Posterior vena cava (tissue), 2 donors: ENCODE measurements at regions not wholly inside any gene's neighbourhood (a gene's known extent, or its start where the extent isn't known, plus 50 kb on each side); places are given as distances from the start of the nearest gene placed in this dataset.
"Not testable (repeated sequence)": the region's sequence is repeated elsewhere in the genome, so short reads cannot be mapped to it uniquely, and the experiment has no call there.

Experiments used
- DNase-seq: peaks from one replicate; pipeline ENCODE4 v3.0.0-alpha.2; 2020; ENCODE audit warnings: low spot score
- intact Hi-C, 2 donors: fragments of 100-400 bp; cut with DNase I; formaldehyde crosslinking; loops; one replicate each; pipeline versions ENCODE4 v1.14.1 to v1.14.2; 2022 to 2023
- donor health status: DM: yes; HTN: yes; CAD: no.
- donor health status: DM: yes; HTN: yes; CAD: no.

- DNase-seq, intact Hi-C loops: not testable (repeated sequence)
Measured at GRCh38 chr16:88271296-88271695, 111.5 kb upstream of the ZNF469 start.

GRCh38 chr16:88271776-88272175, 111.0 kb upstream of the ZNF469 start:
- DNase-seq, intact Hi-C loops: not testable (repeated sequence)

- DNase-seq, intact Hi-C loops: not testable (repeated sequence)
Measured at GRCh38 chr16:88272437-88272836, 110.3 kb upstream of the ZNF469 start.

DNA sequence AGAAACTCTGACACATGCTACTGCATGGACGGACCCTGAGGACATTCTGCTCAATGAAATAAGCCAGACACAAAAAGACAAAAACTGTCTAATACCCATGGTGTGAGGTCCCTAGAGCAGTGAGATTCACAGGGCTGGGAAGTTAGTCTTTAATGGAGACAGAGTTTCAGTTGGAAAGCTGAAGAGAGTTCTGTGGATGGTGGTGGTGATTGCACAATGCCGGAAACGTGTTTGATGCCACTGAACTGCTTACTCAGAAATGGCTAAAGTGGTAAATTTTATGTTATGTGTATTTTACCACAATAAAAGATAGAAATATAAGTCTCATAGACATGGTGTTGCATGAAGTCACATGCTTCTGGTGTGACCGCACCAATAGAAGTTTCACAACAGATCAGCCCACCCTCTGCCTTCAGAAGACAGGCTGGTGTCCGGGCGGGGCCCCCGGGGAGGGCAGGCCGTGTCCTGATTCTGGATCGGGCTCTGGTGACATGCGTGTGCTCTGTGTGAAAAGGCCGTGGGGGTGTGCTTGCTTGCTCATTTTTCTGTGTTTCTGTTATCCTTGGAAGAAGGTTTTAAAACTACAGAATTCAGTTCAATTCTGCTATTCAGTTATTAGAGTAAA, 108.5 kb upstream of the ZNF469 start:
- DNase-seq = peak; percentile 86
- intact Hi-C loops = not testable (repeated sequence)

GRCh38 chr16:88274847-88275246, 107.9 kb upstream of the ZNF469 start:
- intact Hi-C loops = no loop called here
- DNase-seq = peak; percentile 73

- peak; percentile 46 for DNase-seq
- intact Hi-C loops = not testable (repeated sequence)
Measured at GRCh38 chr16:88275336-88276122, 107.2 kb upstream of the ZNF469 start.

GRCh38 chr16:88276123-88276588, 106.6 kb upstream of the ZNF469 start:
- intact Hi-C loops = not testable (repeated sequence)
- peak; percentile 58 for DNase-seq

DNA sequence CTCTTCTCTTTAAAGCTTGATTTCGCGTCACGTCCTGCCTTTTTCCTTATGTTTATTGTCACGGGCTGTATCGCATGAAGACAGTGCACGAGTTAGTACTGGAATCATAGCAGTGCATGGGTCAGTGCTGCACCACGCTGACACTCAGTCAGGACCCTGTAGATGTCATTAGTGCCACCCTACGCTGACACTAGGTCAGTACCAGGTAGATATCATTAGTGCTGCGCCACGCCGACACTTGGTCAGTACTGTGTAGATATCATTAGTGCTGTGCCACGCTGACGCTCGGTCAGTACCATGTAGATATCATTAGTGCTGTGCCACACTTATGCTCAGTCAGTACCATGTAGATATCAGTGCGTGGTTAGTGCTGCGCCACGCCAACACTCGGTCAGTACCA, 106.2 kb upstream of the ZNF469 start:
- DNase-seq = peak; percentile 36
- intact Hi-C loops = no loop called here

DNA sequence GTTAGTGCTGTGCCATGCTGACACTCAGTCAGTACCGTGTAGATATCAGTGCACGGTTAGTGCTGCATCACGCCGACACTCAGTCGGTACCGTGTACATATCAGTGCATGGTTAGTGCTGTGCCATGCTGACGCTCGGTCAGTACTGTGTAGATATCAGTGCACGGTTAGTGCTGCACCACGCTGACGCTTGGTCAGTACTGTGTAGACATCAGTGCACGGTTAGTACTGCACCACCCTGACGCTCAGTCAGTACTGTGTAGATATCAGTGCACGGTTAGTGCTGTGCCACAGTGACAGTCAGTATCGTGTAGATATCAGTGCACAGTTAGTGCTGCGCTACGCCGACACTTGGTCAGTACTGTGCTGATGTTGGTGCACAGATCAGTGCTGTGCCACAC, 102.8 kb upstream of the ZNF469 start:
- intact Hi-C loops = no loop called here
- DNase-seq = no peak

GRCh38 chr16:88281858-88282563, 100.7 kb upstream of the ZNF469 start:
- intact Hi-C loops = no loop called here

GRCh38 chr16:88282564-88283395, 100.0 kb upstream of the ZNF469 start:
- intact Hi-C loops = no loop called here
- no peak for DNase-seq

More at GRCh38 chr16:88281858-88282563, 100.7 kb upstream of the ZNF469 start:
- DNase-seq = no peak

- intact Hi-C loops = no loop called here
- DNase-seq = no peak
Measured at GRCh38 chr16:88283596-88283995, 99.2 kb upstream of the ZNF469 start.

GRCh38 chr16:88284101-88284500, 98.7 kb upstream of the ZNF469 start:
- no peak for DNase-seq
- intact Hi-C loops = no loop called here

GRCh38 chr16:88284626-88285513, 97.9 kb upstream of the ZNF469 start:
- DNase-seq = no peak
- intact Hi-C loops = no loop called here

GRCh38 chr16:88285514-88285822, 97.3 kb upstream of the ZNF469 start:
- intact Hi-C loops = no loop called here
- no peak for DNase-seq

DNA sequence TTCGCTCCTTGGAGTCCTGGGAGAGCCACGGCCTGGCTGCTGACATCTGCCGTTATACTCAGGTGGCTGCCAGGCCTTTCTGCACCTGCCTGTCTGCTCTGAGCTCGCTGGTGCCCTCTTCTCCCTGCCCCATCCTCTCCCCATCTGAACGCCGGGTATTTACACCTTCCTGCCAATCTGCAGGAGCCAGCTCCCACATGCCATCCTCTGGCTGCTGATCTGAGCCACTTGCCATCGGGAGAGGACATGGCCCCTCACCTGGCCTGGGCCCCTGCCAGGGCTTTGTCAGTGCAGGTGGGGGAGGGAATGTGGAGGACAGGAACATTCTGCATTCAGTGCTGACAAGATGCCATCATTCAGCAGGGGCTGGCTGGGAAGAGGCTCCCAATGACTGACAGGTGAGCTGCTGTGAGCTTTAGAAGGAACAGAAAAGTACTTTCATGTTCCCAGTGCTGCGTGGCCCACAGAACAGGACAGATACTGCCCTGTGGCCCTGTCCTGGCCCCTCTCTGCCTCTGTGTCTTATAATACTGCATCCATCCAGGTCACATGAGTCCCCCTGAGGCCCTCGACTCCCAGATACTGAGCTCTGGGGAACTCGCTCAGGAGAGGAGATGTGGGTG, 96.3 kb upstream of the ZNF469 start:
- intact Hi-C loops = no loop called here
- no peak for DNase-seq

GRCh38 chr16:88287219-88287618, 95.5 kb upstream of the ZNF469 start:
- DNase-seq = no peak
- intact Hi-C loops = no loop called here

GRCh38 chr16:88288303-88288702, 94.5 kb upstream of the ZNF469 start:
- no peak for DNase-seq
- intact Hi-C loops = no loop called here
